ENCODE measurements at regions not wholly inside any gene's neighbourhood (a gene's known extent, or its start where the extent isn't known, plus 50 kb on each side); places are given as distances from the start of the nearest gene placed in this dataset.

DNA sequence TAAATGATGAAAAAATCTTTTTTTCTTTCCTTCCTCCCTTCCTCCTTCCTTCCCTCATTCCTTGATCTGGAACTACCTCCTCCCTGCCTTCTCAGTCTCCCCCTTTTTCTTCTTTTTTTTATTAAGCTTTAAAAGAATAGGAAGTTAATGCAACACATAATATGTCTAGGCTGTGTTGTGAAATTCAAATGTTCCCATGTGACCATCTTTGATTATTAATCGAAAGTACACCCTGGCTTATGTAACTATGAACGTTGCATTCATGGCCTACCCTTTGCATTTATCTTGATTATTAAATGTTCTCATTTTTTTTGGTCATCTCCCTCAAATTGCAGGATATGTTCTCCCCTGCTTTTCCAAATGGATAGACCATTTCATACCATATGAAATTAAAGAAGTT is 376.0 kb downstream of the DSEL start:
- TF ChIP-seq, protein P1, sequence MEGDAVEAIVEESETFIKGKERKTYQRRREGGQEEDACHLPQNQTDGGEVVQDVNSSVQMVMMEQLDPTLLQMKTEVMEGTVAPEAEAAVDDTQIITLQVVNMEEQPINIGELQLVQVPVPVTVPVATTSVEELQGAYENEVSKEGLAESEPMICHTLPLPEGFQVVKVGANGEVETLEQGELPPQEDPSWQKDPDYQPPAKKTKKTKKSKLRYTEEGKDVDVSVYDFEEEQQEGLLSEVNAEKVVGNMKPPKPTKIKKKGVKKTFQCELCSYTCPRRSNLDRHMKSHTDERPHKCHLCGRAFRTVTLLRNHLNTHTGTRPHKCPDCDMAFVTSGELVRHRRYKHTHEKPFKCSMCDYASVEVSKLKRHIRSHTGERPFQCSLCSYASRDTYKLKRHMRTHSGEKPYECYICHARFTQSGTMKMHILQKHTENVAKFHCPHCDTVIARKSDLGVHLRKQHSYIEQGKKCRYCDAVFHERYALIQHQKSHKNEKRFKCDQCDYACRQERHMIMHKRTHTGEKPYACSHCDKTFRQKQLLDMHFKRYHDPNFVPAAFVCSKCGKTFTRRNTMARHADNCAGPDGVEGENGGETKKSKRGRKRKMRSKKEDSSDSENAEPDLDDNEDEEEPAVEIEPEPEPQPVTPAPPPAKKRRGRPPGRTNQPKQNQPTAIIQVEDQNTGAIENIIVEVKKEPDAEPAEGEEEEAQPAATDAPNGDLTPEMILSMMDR (IDR thresholded peaks at IDR 0.05), result no peak
- no peak for TF ChIP-seq POLR2A (IDR thresholded peaks at IDR 0.05)

All from lower leg skin (tissue), 3 donors.